DND-41 (cell line): ENCODE measurements at regions not wholly inside any gene's neighbourhood (a gene's known extent, or its start where the extent isn't known, plus 50 kb on each side); places are given as distances from the start of the nearest gene placed in this dataset.

Experiments used
- CTCF ChIP-seq: IDR thresholded peaks from 2 replicates; pipeline ENCODE4 v1.5.1; 2012; ENCODE audit warnings: borderline replicate concordance, low read length, moderate library complexity, mild to moderate bottlenecking; ENCODE audit not compliant: poor library complexity, severe bottlenecking; ENCODE audit errors: extremely low read depth
- EZH2 ChIP-seq: IDR thresholded peaks from 3 replicates; pipeline ENCODE4 v1.6.1; 2012; ENCODE audit warnings: borderline replicate concordance, low read depth, mild to moderate bottlenecking, moderate library complexity, low read length, inconsistent platforms; ENCODE audit not compliant: severe bottlenecking

- TF ChIP-seq CTCF = no peak
- no peak for TF ChIP-seq EZH2
Observed at GRCh38 chr3:182220013-182220412, 508.3 kb downstream of the SOX2 start.
